ENCODE measurements at regions not wholly inside any gene's neighbourhood (a gene's known extent, or its start where the extent isn't known, plus 50 kb on each side); places are given as distances from the start of the nearest gene placed in this dataset.
"Not testable (repeated sequence)": the region's sequence is repeated elsewhere in the genome, so short reads cannot be mapped to it uniquely, and the experiment has no call there.

GRCh38 chr3:178359728-178360127 is 176.5 kb upstream of the KCNMB2 start:
- DNase-seq (ENCODE audit: extremely low spot score, unreplicated experiment): no peak
- H3K4me1 Mint-ChIP-seq (ENCODE audit: unreplicated experiment): peaks cover 17% of the 10 kb centered on the region
- H3K27me3 Mint-ChIP-seq (ENCODE audit: unreplicated experiment): no peaks in the 10 kb centered on the region
- peak overlapping the region; percentile 79 for H3K27ac Mint-ChIP-seq (ENCODE audit: unreplicated experiment)
- peaks cover 17% of the 10 kb centered on the region for H3K36me3 Mint-ChIP-seq (ENCODE audit: unreplicated experiment)
- peak overlapping the region; percentile 21 for H3K4me3 Mint-ChIP-seq (ENCODE audit: unreplicated experiment)
- peaks cover 27% of the 10 kb centered on the region for H3K9me3 Mint-ChIP-seq (ENCODE audit: unreplicated experiment)
- TF ChIP-seq, protein P1, sequence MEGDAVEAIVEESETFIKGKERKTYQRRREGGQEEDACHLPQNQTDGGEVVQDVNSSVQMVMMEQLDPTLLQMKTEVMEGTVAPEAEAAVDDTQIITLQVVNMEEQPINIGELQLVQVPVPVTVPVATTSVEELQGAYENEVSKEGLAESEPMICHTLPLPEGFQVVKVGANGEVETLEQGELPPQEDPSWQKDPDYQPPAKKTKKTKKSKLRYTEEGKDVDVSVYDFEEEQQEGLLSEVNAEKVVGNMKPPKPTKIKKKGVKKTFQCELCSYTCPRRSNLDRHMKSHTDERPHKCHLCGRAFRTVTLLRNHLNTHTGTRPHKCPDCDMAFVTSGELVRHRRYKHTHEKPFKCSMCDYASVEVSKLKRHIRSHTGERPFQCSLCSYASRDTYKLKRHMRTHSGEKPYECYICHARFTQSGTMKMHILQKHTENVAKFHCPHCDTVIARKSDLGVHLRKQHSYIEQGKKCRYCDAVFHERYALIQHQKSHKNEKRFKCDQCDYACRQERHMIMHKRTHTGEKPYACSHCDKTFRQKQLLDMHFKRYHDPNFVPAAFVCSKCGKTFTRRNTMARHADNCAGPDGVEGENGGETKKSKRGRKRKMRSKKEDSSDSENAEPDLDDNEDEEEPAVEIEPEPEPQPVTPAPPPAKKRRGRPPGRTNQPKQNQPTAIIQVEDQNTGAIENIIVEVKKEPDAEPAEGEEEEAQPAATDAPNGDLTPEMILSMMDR (IDR thresholded peaks at IDR 0.05): no peak

- peaks cover 21% of the 10 kb centered on the region for H3K9me3 Mint-ChIP-seq (ENCODE audit: unreplicated experiment)
- DNase-seq (ENCODE audit: extremely low spot score, unreplicated experiment): not testable (repeated sequence)
Observed at GRCh38 chr3:178363048-178363447, 173.2 kb upstream of the KCNMB2 start.

DNA sequence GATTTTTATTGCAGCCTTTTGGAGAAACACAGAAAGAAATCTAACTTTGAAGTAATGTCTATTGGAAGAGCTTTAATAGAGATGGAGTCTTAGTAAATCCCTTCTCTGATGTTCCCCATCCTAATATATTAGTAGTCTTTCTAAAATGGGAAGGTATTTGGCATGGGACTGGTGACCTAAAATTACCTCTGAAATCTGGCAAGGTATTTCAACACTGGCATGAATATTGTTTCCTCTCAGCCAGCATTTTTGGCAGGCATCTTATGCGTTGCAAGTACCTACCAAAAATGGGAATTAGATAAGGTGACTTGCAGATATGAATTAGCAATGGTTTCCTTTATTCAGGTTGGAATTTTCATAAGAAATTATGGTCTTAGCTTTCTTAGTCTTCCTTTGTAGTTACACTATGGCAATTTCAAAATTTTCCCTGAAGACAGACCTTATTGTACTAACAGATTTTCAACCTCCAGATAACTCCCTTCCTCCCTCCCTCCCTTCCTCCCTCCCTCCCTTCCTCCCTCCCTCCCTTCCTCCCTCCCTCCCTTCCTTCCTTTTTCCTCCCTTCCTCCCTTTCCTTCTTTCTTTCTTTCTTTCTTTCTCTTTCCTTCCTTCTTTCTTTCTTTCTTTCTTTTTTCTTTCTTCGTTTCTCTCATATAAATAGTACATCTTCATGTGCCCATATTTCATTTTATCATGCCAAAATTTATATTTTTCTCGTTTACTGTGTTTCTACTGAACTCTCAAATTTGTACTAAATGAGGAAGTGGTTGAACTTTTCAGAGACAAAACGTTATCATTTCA is 168.2 kb upstream of the KCNMB2 start:
- Mint-ChIP-seq H3K27ac (ENCODE audit: unreplicated experiment) (no peak overlapping the region), H3K4me3 (ENCODE audit: unreplicated experiment) (no peak overlapping the region), H3K27me3 (ENCODE audit: unreplicated experiment) (no peaks in the 10 kb centered on the region), H3K36me3 (ENCODE audit: unreplicated experiment) (peaks cover 9% of the 10 kb centered on the region), H3K4me1 (ENCODE audit: unreplicated experiment) (peaks cover 9% of the 10 kb centered on the region), H3K9me3 (ENCODE audit: unreplicated experiment) (peaks cover 18% of the 10 kb centered on the region)
- TF ChIP-seq, protein P1 (IDR thresholded peaks at IDR 0.05): no peak
- no peak for DNase-seq (ENCODE audit: extremely low spot score, unreplicated experiment)

More at GRCh38 chr3:178363048-178363447, 173.2 kb upstream of the KCNMB2 start:
- not testable (repeated sequence) for H3K27me3 Mint-ChIP-seq (ENCODE audit: unreplicated experiment); H3K27ac Mint-ChIP-seq (ENCODE audit: unreplicated experiment); H3K4me3 Mint-ChIP-seq (ENCODE audit: unreplicated experiment)
- Mint-ChIP-seq H3K36me3 (ENCODE audit: unreplicated experiment) (peaks cover 14% of the 10 kb centered on the region), H3K4me1 (ENCODE audit: unreplicated experiment) (peaks cover 17% of the 10 kb centered on the region)

GRCh38 chr3:178369006-178369405 is 167.2 kb upstream of the KCNMB2 start:
- TF ChIP-seq, protein P1 (IDR thresholded peaks at IDR 0.05): no peak
- Mint-ChIP-seq H3K36me3 (ENCODE audit: unreplicated experiment) (peaks cover 2% of the 10 kb centered on the region), H3K9me3 (ENCODE audit: unreplicated experiment) (peaks cover 8% of the 10 kb centered on the region), H3K4me3 (ENCODE audit: unreplicated experiment) (no peak overlapping the region), H3K27me3 (ENCODE audit: unreplicated experiment) (no peaks in the 10 kb centered on the region), H3K27ac (ENCODE audit: unreplicated experiment) (no peak overlapping the region), H3K4me1 (ENCODE audit: unreplicated experiment) (peaks cover 9% of the 10 kb centered on the region)
- DNase-seq (ENCODE audit: extremely low spot score, unreplicated experiment): no peak

GRCh38 chr3:178369811-178370210 is 166.4 kb upstream of the KCNMB2 start:
- Mint-ChIP-seq H3K9me3 (ENCODE audit: unreplicated experiment) (peaks cover 4% of the 10 kb centered on the region), H3K36me3 (ENCODE audit: unreplicated experiment) (peaks cover 2% of the 10 kb centered on the region), H3K27ac (ENCODE audit: unreplicated experiment) (no peak overlapping the region), H3K4me3 (ENCODE audit: unreplicated experiment) (no peak overlapping the region), H3K4me1 (ENCODE audit: unreplicated experiment) (peaks cover 9% of the 10 kb centered on the region), H3K27me3 (ENCODE audit: unreplicated experiment) (no peaks in the 10 kb centered on the region)
- TF ChIP-seq, protein P1 (IDR thresholded peaks at IDR 0.05): no peak
- DNase-seq (ENCODE audit: extremely low spot score, unreplicated experiment): no peak
